HG03039 (cell line): ENCODE measurements at regions not wholly inside any gene's neighbourhood (a gene's known extent, or its start where the extent isn't known, plus 50 kb on each side); places are given as distances from the start of the nearest gene placed in this dataset.
"Not testable (repeated sequence)": the region's sequence is repeated elsewhere in the genome, so short reads cannot be mapped to it uniquely, and the experiment has no call there.

Experiments used
- ATAC-seq: cut with Tn5 transposase; IDR thresholded peaks from one replicate; pipeline ENCODE4 v1.9.1; 2021; ENCODE audit warnings: mild to moderate bottlenecking, moderate library complexity; ENCODE audit not compliant: unreplicated experiment

GRCh38 chr15:92821491-92822116, 78.5 kb upstream of the CHD2 start:
- no peak for ATAC-seq

- no peak for ATAC-seq
These were observed 77.6 kb upstream of the CHD2 start for GRCh38 chr15:92822216-92823144.

GRCh38 chr15:92825985-92826384, 74.1 kb upstream of the CHD2 start:
- ATAC-seq, result no peak

- ATAC-seq, result not testable (repeated sequence)
These were observed 72.1 kb upstream of the CHD2 start for GRCh38 chr15:92827991-92828390.

GRCh38 chr15:92829875-92830274, 70.2 kb upstream of the CHD2 start:
- no peak for ATAC-seq

- ATAC-seq, result no peak
These were observed 68.8 kb upstream of the CHD2 start for GRCh38 chr15:92831336-92831654.

GRCh38 chr15:92831655-92832328, 68.3 kb upstream of the CHD2 start:
- ATAC-seq, result peak; percentile 96

- no peak for ATAC-seq
These were observed 67.1 kb upstream of the CHD2 start for GRCh38 chr15:92833106-92833433.

GRCh38 chr15:92833493-92834271, 66.4 kb upstream of the CHD2 start:
- no peak for ATAC-seq

- ATAC-seq, result peak; percentile 85
These were observed 60.4 kb upstream of the CHD2 start for GRCh38 chr15:92839696-92840095.

GRCh38 chr15:92840149-92840548, 60.0 kb upstream of the CHD2 start:
- no peak for ATAC-seq

- ATAC-seq, result no peak
These were observed 56.8 kb upstream of the CHD2 start for GRCh38 chr15:92843326-92843725.

- no peak for ATAC-seq
These were observed 56.3 kb upstream of the CHD2 start for GRCh38 chr15:92843814-92844213.

GRCh38 chr15:92845126-92845508, 55.0 kb upstream of the CHD2 start:
- no peak for ATAC-seq

- no peak for ATAC-seq
These were observed 53.4 kb upstream of the CHD2 start for GRCh38 chr15:92846741-92847140.

- no peak for ATAC-seq
These were observed 52.3 kb upstream of the CHD2 start for GRCh38 chr15:92847841-92848240.

GRCh38 chr15:92848464-92848851, 51.7 kb upstream of the CHD2 start:
- ATAC-seq, result no peak

- ATAC-seq, result no peak
These were observed 51.1 kb upstream of the CHD2 start for GRCh38 chr15:92848852-92849598.

GRCh38 chr15:92850218-92850617, 49.9 kb upstream of the CHD2 start:
- ATAC-seq, result not testable (repeated sequence)
